PC-3 (cell line): ENCODE measurements at regions not wholly inside any gene's neighbourhood (a gene's known extent, or its start where the extent isn't known, plus 50 kb on each side); places are given as distances from the start of the nearest gene placed in this dataset.

Experiments used
- ATAC-seq: fragments of 200-7000 bp; cut with Tn5 transposase; 2 replicates; pipeline ENCODE4 v1.9.1; 2020; ENCODE audit warnings: mild to moderate bottlenecking, moderate library complexity
- BruUV-seq: library from RNA; stranded (reverse); fragments of 400-500 nt; replicated peaks from 2 replicates; lab custom pipeline; 2021; lab: Mats Ljungman, UMichigan
- CTCF ChIA-PET: fragments of 300-600 bp; sonication (Branson Sonifier 250); formaldehyde crosslinking; loops from one replicate; lab custom pipeline; 2022; ENCODE audit warnings: antibody characterized with exemption; lab: Charles Lee
- POLR2A ChIA-PET: fragments of 300-600 bp; sonication (Branson Sonifier 250); formaldehyde crosslinking; loops from one replicate; lab custom pipeline; 2022; ENCODE audit warnings: antibody characterized with exemption; ENCODE audit not compliant: unreplicated experiment; lab: Charles Lee
- DNase-seq: peaks from one replicate; pipeline ENCODE4 v3.0.0-alpha.2; 2015
- H2AFZ ChIP-seq: fragments of 300-600 bp; sonication (generic); 2 replicates; pipeline ENCODE4 v1.6.0; 2016; ENCODE audit warnings: antibody characterized with exemption, low read length
- H3F3A ChIP-seq: fragments of 300-600 bp; sonication (generic); one replicate; pipeline ENCODE4 v1.6.0; 2017; ENCODE audit warnings: antibody characterized with exemption, low read length, control low read depth, mild to moderate bottlenecking; ENCODE audit not compliant: unreplicated experiment
- H3K27ac ChIP-seq: fragments of 300-600 bp; sonication (generic); 2 replicates; pipeline ENCODE4 v1.5.1; 2016; ENCODE audit warnings: mild to moderate bottlenecking, low read length
- H3K27me3 ChIP-seq: fragments of 300-600 bp; sonication (generic); 2 replicates; pipeline ENCODE4 v1.6.1; 2016; ENCODE audit warnings: low read length, mixed read lengths
- H3K36me3 ChIP-seq: fragments of 300-600 bp; sonication (generic); 2 replicates; pipeline ENCODE4 v1.6.1; 2016; ENCODE audit warnings: low read depth, mixed run types, low read length, mixed read lengths
- H3K4me1 ChIP-seq: fragments of 300-600 bp; sonication (generic); 2 replicates; pipeline ENCODE4 v1.5.1; 2016; ENCODE audit warnings: low read length; ENCODE audit not compliant: insufficient read depth
- H3K4me2 ChIP-seq: fragments of 300-600 bp; sonication (generic); 2 replicates; pipeline ENCODE4 v1.6.0; 2016; ENCODE audit warnings: low read length
- H3K4me3 ChIP-seq: fragments of 300-600 bp; sonication (generic); 2 replicates; pipeline ENCODE4 v1.5.1; 2016; ENCODE audit warnings: mild to moderate bottlenecking, low read length, mixed read lengths
- H3K79me2 ChIP-seq: fragments of 300-600 bp; sonication (generic); 2 replicates; pipeline ENCODE4 v1.6.1; 2017; ENCODE audit warnings: low read length, mixed read lengths
- H3K9ac ChIP-seq: fragments of 300-600 bp; sonication (generic); 2 replicates; pipeline ENCODE4 v1.6.0; 2016; ENCODE audit warnings: mild to moderate bottlenecking, low read length
- H3K9me2 ChIP-seq: fragments of 300-600 bp; sonication (generic); replicated peaks from 2 replicates; pipeline ENCODE4 v1.6.1; 2016; ENCODE audit warnings: mixed run types, low read length, mixed read lengths
- H3K9me3 ChIP-seq: fragments of 300-600 bp; sonication (generic); 2 replicates; pipeline ENCODE4 v1.6.1; 2016; ENCODE audit warnings: low read length, mixed read lengths
- H4K20me1 ChIP-seq: fragments of 300-600 bp; sonication (generic); 2 replicates; pipeline ENCODE4 v1.6.1; 2016; ENCODE audit warnings: low read length, mixed read lengths
- CTCF ChIP-seq: fragments of 300-600 bp; sonication (generic); conservative IDR thresholded peaks from 2 replicates; pipeline ENCODE4 v1.5.1; 2017; ENCODE audit warnings: antibody characterized with exemption, low read depth, mild to moderate bottlenecking, low read length
- EZH2 ChIP-seq: fragments of 300-600 bp; sonication (generic); IDR thresholded peaks from one replicate; pipeline ENCODE4 v1.6.1; 2017; ENCODE audit warnings: antibody characterized with exemption, mild to moderate bottlenecking, low read length; ENCODE audit not compliant: unreplicated experiment
- EZH2phosphoT487 ChIP-seq: fragments of 300-600 bp; sonication (generic); IDR thresholded peaks from 2 replicates; pipeline ENCODE4 v1.6.1; 2018; ENCODE audit warnings: mild to moderate bottlenecking, antibody characterized with exemption, low read length, borderline replicate concordance
- intact Hi-C: fragments of 100-400 bp; cut with micrococcal nuclease; formaldehyde crosslinking; loops from 2 replicates; pipeline ENCODE4 v1.9.0; 2023

- Histone ChIP-seq H3K36me3 (no peaks in the 10 kb centered on the region), H2AFZ (no peak overlapping the region), H3K79me2 (no peaks in the 10 kb centered on the region), H3K27ac (no peak overlapping the region), H3K27me3 (no peaks in the 10 kb centered on the region), H3K4me2 (no peak overlapping the region), H3K9me2 (no peaks in the 10 kb centered on the region), H3K4me3 (no peak overlapping the region), H3K9me3 (no peaks in the 10 kb centered on the region), H3F3A (no peaks in the 10 kb centered on the region), H3K4me1 (peaks cover 5% of the 10 kb centered on the region; the same call in 1 of the 2 replicates), H3K9ac (no peak overlapping the region), H4K20me1 (no peaks in the 10 kb centered on the region)
- intact Hi-C loops, result no loop called here
- ChIA-PET POLR2A (no interaction called here), CTCF (no interaction called here)
- ATAC-seq (peak; percentile 59), DNase-seq (peak; percentile 54)
- BruUV-seq, result no TSS peak
- TF ChIP-seq EZH2phosphoT487 (no peak), EZH2 (no peak), CTCF (no peak)
Measured at GRCh38 chr13:109979228-109979627, 192.8 kb upstream of the IRS2 start.

- Histone ChIP-seq H2AFZ (no peak overlapping the region), H3K27ac (no peak overlapping the region), H3K27me3 (no peaks in the 10 kb centered on the region), H3K9me2 (no peaks in the 10 kb centered on the region), H3F3A (no peaks in the 10 kb centered on the region), H3K4me1 (peaks cover 5% of the 10 kb centered on the region; the same call in 1 of the 2 replicates), H3K9me3 (no peaks in the 10 kb centered on the region), H3K36me3 (no peaks in the 10 kb centered on the region), H3K4me3 (no peak overlapping the region), H3K9ac (no peak overlapping the region), H3K79me2 (no peaks in the 10 kb centered on the region), H3K4me2 (no peak overlapping the region), H4K20me1 (no peaks in the 10 kb centered on the region)
- TF ChIP-seq EZH2 (no peak), EZH2phosphoT487 (no peak), CTCF (no peak)
- DNase-seq (no peak), ATAC-seq (no peak)
- POLR2A ChIA-PET, result no interaction called here
- CTCF ChIA-PET, result no interaction called here
- BruUV-seq, result no TSS peak
- intact Hi-C loops, result no loop called here
Measured at GRCh38 chr13:109977212-109977968, 191.0 kb upstream of the IRS2 start.

GRCh38 chr13:109976206-109976997 is 190.0 kb upstream of the IRS2 start:
- DNase-seq, result no peak
- TF ChIP-seq EZH2, result no peak
- TF ChIP-seq CTCF, result no peak
- TF ChIP-seq EZH2phosphoT487, result no peak
- peaks cover 5% of the 10 kb centered on the region; the same call in 1 of the 2 replicates for H3K4me1 ChIP-seq
- no peaks in the 10 kb centered on the region for H3K9me2 ChIP-seq
- no peak overlapping the region for H2AFZ ChIP-seq
- no peak overlapping the region for H3K4me3 ChIP-seq
- H4K20me1 ChIP-seq, result no peaks in the 10 kb centered on the region
- H3K27me3 ChIP-seq, result no peaks in the 10 kb centered on the region
- H3K79me2 ChIP-seq, result no peaks in the 10 kb centered on the region
- no peaks in the 10 kb centered on the region for H3F3A ChIP-seq
- BruUV-seq, result no TSS peak
- CTCF ChIA-PET, result no interaction called here
- no peaks in the 10 kb centered on the region for H3K36me3 ChIP-seq
- no peak overlapping the region for H3K4me2 ChIP-seq
- H3K9ac ChIP-seq, result no peak overlapping the region
- intact Hi-C loops, result no loop called here
- no peak overlapping the region for H3K27ac ChIP-seq
- ATAC-seq, result no peak
- H3K9me3 ChIP-seq, result no peaks in the 10 kb centered on the region
- POLR2A ChIA-PET, result no interaction called here
